HG03342 (cell line): ENCODE measurements at regions not wholly inside any gene's neighbourhood (a gene's known extent, or its start where the extent isn't known, plus 50 kb on each side); places are given as distances from the start of the nearest gene placed in this dataset.
"Not testable (repeated sequence)": the region's sequence is repeated elsewhere in the genome, so short reads cannot be mapped to it uniquely, and the experiment has no call there.

Experiments
- ATAC-seq: cut with Tn5 transposase; IDR thresholded peaks from one replicate; pipeline ENCODE4 v1.9.1; 2021; ENCODE audit warnings: mild to moderate bottlenecking, moderate library complexity; ENCODE audit not compliant: unreplicated experiment

DNA sequence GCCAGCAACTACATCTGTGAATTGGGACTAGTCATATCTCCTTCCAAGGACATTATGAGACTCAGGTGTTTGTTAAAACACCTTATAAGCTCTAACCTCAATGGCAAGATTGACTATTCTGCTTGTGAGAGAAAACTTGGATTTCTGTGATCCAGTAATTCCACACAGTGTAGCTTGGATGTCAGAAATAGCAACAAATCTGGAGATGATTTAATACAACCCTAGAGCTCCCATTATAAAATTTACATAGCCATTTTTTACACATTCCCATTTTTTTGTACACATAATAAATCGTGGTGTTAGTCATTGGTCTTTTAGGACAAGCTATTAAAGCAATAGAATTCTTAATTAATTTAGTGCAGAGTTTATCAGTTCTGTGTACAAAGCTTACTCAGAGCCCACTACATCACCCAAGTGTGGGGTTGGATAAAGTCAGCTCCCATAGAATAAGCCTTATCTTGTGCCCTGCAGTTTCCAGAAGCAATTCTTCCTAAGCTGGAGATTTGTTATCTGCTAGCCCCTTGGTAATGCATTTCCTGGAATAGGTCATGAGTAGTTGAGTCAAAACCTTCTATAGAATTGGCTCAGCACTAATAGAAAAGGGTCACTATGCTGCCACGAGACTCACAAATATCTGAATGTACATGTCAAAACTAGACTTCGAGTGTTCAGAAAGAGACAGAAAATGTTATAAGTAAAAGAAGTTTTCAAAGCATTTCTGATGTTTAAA is 434.0 kb upstream of the RUNX1 start:
- no peak for ATAC-seq

DNA sequence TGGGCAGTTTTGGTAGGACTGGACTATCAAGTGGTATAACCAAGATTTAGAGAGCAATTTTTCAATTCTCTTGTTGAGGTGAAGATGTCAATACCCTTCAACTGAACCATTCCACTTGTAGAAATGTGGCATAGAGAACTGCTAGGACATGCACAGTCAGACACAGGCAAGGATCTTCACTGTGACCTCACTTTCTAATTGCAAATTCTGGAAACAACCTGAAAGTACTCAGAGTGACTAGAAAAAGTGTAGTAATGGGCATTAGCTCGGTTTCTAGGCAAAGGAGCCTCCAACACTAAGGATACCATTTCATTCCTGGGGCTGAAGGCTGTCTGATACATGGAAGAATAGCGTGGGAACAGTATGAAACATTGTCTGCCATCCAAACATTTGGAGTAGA is 433.0 kb upstream of the RUNX1 start:
- no peak for ATAC-seq

DNA sequence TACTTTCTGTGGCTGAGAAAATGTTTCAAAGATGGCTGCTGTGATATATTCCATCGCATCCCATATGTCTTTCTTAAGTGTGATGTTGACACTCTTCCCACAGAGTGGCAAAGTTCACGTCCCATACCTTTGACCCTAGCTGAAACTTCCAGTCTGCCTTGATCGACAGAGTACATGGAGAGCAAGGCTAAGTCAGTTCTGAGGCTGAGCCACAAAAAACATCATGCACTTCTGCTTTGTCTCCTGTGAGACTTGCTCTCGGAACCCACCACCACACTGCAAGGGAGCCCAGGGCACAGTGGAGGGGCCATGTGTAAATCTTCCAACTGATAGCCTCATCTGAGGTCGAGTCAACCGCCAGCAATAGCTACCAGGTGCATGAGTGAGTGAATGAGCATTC is 431.9 kb upstream of the RUNX1 start:
- ATAC-seq: no peak

DNA sequence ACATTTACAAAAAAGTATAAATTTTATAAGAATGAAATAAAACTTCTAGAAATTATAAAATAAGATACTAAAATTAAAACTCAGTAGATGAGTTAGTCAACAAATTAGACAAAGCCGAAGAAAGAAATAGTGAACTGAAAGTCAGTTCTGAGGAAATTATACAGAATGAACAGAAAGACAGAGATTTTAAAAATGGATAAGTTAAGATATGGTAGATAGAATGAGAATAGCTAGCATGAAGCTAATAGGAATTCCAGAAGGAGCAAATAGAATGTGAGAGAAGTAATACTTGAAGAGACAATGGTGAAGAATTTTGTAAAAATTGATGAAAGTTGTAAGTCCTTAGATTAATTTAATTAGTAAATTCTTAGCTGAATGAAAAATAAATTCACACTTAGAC is 430.4 kb upstream of the RUNX1 start:
- ATAC-seq: no peak

DNA sequence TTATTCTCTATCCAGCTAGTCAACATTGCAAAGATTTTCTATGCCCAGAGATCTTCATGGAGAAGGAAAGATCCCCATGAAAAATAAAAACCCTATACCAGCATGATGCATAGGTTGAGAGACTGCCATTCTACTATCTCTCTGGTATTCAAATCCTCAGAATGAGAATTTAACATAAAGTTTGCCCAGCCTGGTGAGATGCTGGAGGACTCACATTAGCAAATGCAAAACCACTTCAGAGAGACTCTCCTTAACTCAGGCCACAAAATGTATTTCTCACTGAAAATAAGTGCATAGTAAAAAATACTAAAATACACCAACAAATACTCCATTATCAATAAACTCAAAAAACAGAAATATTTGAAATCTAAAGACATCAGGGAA is 430.0 kb upstream of the RUNX1 start:
- ATAC-seq: no peak

DNA sequence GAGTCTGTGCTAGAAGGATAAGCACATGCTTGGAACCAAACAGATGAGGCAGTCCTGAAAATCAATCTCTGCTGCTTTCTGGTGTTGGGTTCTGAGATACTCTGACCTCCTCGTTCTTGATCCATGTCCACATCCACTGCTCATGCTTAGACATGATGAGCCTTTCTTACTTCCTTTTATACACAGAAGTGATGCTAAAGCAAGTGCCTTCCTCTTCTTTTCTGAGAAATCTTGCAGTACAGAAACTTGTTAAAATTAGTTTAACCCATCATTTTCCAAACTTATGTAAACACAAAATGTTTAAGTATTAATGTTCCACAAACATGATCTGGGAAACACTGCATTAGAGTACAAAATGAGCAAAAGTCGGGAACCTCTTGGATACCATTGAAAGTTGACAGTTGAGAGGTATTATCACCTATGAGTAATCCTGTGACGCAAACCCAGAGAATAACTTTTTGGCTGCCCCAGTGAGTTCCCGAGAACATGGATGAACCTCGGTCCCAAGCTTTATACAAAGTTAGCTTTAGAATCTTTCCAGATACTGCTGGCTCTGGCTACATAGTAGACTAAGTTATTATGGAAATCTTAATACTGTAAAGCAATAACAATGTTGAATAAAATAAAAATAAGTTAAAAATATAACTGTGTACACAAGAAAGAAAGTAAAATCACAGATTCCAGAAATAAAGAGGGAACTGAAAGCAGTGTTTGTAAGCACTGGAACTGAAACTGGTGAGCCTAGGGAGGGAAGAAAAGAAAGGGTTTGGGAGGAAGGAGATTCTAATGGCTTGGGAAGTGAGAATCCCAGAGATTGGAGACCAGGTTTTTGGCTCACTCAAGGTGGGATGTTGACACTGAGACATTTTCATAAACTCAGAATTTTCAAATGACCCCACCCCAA is 429.3 kb upstream of the RUNX1 start:
- ATAC-seq: no peak

DNA sequence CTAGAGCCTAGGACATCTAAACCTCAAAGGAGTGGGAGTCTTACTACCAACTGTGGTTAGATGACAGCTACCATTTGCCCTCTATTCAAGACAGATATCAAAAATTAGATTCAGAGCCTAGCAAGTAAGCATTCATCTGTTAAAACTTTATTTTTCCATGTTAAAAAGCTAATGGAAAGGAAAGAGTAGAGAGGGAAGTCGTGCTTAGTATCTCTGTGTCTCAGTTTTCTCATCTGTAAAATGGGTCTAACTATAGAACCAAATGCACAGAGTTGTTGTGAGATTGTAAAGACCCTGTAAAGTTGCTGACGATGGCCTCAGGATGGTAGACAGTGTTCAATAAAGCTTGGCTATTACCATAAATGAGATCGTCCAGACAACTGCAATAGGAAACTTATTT is 428.5 kb upstream of the RUNX1 start:
- ATAC-seq: no peak

DNA sequence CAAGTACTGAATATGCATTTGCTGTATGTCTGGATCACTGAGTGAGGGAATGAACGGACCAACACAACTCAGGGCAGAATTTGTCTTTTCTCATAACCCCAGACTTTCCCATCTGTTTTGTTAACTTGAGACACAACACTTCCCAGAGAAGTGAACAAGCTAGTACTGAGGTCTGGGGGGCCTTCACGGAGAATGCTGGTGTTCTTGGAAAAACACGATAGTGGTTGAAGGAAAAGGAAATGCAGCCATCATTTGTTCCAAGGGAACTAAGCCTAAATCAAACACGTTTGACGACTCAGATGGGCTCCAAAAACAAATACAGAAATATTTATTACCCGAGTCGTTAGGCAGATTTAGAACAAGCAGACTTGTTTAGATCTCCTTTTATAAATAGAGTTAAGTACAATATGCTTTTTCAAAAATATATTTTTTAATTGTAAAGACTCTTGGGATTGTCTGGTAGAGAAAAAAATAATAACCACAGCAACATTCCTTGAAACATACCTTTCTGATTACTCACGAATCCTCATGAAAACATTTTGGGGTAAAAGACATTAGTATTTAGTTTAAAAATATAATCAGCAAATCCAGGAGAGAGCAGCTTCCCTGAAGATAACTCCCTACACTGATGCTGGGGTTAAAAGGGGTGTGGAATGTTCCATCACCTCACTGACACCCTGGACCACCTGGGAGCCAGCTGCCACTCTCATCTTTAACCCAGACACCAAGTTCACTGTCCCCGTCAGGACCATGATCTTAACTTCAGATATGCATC is 427.7 kb upstream of the RUNX1 start:
- no peak for ATAC-seq

DNA sequence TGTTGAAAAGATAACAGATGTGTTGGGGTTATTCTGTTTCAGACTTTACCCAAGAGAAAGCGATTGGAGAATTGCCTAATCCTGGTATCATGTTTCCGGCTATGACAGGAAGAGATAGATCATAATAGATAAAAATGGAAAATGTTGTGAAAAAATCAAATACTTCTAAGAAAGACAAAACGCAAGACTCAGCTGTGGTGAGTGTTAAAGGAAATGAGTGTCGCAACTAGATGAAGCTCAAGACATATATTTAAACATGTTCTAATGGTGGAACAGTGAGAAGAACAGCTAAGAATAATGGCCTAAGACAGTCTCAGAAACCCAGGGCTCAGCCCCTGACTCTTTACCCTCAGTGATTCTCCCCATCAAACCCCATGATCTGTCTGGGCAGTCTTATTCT is 426.7 kb upstream of the RUNX1 start:
- ATAC-seq: no peak

DNA sequence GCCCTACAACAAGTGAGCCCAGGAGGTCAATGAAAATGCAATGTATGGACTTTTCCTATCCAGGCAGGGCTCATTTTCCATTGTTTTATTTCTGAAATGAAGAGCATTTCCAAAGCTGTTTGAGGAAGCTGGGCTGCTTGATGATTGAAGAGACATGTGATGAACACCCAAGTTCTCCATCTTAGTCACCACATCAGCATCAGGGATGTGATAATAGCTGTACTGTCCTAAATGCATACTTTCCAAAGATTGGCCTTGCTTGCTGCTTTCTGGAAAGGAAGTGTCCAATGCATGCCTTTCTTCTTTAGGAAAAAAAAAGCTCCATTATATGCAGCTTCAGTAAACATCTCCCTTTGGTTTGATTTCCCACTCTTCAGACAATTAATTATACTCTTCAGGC is 425.9 kb upstream of the RUNX1 start:
- ATAC-seq: no peak

DNA sequence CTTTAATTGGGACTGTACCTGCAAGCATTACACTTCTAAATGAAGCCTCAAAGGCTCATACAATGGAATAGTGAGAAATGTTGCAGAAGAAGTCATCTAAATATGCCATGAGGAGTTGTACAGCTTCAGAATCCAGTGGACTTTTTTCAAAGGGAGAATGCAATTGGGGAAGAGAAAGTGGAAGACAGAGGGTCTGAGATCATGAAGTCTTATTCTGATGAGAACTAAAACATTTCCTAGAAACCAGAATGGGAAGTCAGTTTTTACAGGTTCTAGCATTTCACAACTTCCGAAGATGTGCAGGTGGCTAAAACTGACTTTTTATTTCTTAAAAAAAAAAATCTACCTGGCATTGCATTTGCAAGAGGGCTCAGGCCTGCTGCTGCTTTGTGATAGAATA is 424.4 kb upstream of the RUNX1 start:
- no peak for ATAC-seq

DNA sequence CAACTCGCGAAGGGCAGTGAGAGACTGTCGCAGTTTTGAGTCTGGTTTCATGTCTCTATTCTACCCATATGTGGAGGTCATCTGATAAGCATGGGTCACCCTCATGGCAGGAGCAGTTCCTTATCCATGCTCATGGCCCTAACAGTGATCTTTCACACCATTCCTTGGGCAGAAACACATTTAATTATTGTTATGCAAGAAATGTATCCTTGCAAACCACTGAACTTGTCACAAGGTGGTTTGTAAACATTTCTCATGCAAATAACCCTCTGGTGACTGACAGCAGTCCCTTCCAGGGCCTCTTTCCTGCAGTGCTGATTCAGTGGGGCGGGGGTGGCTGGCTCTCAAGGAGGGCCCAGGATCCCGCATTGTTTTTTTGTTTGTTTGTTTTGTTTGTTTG is 421.4 kb upstream of the RUNX1 start:
- ATAC-seq: no peak

DNA sequence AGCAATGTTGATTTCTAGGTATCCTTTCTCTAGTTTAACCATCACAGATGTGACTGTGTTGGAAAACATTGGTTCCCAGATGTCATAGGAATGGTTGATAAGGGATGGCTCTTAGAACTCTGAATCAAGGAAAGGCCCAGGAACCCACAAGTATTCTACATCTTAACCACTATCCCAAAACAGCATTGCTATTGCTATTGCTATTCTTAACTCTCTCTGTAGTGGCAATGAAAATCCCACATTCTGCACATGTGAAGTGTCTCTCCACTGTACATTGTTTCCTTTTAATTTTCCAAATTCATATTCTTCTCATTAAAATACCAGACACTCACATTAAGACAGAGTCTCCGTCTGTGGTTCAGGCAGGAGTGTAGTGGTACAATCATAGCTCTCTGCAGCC is 420.4 kb upstream of the RUNX1 start:
- no peak for ATAC-seq

DNA sequence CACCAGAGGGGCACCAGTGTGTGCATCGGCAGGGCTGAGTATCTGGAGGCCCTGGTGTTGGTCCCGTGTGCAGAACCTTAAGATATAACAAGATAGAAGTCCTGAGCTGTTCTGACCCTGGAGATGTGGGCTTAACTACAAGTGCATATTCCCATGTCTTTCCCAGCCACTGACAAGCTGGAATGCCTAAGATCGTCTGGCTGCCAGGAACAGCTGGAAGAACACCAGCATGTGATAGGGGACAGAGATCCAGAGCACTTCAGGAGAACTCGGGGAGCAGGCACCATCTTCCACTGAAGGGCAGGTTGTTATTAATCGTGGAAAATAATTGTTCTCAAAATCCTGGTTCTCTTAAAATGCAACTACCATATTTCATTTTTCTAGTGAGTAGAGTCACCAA is 419.9 kb upstream of the RUNX1 start:
- ATAC-seq: no peak

DNA sequence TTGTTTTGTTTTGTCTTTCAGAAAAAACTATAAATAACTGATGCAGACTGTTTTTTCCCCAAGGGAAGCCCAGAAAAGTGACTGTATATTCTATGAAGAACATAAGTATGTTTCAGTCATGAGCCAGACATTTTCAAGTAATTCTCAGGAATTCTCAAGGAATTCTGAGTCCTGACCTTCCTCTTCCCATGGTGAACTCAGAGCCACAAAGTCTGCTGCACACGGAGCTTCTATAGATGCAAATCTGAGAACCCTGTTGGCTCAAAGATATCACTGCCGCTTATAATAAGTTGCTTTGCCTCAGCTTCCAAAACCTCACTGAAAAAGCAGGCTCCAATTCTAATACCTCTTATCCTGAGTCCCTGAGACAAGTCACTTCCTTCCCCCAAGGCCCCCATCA is 418.5 kb upstream of the RUNX1 start:
- no peak for ATAC-seq

DNA sequence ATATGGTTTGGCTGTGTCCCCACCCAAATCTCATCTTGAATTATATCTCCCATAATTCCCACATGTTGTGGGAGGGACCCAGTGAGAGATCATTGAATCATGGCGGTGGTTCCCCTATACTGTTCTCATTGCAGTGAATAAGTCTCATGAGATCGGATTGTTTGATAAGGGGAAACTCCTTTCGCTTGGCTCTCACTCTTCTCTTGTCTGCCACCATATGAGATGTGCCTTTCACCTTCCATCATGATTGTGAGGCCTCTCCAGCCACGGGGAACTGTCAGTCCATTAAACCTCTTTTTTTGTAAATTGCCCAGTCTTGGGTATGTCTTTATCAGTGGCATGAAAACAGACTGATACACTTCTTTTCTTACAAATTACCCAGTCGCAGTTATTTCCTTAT is 417.6 kb upstream of the RUNX1 start:
- not testable (repeated sequence) for ATAC-seq

DNA sequence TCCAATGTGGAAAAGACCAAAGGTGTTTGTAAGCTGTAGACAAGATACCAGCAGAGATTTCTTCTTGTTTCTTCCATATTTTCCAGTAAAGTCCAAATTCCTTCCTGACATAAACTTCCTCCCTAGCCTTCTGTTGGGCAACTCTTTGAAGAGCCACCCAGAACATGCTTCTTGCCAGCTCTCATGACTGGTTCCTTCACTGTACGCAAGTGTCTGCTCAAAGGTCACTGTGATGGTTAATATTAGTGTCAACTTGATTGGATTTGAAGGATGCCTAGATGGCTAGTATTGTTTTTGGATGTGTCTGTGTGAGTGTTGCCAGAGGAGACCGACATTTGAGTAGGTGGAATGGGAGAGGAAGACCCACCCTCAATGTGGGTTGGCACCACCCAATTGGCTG is 416.6 kb upstream of the RUNX1 start:
- no peak for ATAC-seq

DNA sequence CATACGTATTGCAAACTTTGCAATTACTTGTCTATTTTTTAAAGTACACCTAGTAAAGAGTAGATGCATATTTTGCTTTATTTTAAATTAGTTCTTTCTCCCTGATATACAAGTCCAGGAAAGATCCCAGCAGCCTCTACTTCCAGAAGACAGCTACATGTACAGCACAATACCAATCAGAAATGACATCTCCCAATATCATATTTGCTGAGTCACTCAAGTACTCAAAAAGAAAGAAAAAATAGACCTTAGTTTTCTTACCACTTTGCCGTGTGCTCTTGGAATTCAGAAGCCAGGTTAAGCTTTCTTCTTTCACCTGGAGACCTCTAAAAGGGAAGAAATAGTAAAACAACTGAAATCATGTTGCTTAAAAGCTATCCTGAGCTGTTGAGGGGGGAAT is 412.6 kb upstream of the RUNX1 start:
- ATAC-seq: no peak

DNA sequence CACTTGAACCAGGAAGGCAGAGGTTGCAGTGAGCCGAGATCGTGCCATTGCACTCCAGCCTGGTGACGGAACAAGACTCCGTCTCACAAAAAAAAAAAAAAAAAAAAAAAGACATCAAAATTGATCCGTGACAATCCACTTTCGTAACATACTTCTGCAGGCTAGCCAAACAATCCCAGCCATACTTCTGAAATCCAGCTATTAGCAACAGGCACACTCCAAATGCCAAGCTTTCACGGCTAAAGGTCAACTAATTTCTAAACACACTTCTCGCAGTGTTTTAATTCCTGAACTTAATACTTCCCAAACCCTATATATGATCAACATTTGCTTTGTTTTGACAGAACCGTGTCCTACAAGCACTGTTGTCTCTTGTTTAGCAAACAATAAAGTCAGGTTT is 411.3 kb upstream of the RUNX1 start:
- ATAC-seq: no peak

DNA sequence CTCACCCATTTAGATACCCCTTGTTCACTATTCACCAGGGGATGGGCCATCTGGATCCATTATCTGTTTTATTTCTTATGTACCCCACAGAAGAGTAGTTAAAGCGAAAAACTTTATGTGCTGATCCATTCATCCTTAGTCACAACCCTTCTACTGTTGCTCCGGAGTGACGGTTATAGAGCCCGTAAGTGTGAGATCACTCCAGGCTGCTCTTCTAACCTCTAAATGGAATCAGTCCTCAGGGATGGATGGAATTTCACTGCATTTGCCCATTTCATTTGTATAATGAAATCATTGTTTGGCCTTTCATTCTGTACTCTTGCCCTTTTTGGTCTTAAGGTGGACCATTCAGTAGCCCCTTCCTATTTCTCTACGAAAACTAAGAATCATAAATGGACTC is 409.3 kb upstream of the RUNX1 start:
- ATAC-seq: no peak

DNA sequence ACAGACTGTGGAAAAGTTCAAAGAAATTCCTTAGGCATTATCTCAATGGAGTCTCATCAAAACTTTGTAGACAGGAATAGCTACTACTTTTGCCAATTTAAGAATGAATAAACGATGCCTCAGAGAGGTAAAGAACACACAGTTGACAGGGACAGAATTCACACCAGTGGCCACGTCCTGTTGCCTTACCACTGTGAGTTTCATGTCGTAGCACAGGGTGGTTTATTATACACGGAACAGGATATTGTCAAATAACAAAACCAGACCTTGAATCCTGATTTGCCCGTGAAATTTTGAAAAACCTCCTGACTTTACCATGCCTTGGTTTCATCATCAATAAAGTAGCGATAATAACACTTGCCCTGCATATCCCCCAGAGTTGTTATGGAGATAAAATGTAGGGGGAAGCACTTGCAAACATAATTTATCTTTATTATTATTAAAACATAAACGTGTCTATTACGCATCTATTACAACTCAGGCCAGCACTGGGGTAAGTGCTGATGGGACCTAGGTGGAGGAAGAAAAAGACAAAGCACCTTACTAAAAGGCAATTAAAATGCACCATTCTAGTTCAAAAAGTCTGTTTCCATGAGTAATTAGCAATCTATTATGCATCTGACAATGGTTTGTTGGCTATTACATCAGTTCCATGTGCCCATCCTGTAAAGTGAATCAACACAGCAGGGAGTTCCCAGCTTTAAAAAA is 408.1 kb upstream of the RUNX1 start:
- no peak for ATAC-seq
